ENCODE measurements at regions not wholly inside any gene's neighbourhood (a gene's known extent, or its start where the extent isn't known, plus 50 kb on each side); places are given as distances from the start of the nearest gene placed in this dataset.

GRCh38 chr7:156178857-156179256, 366.6 kb upstream of the SHH start:
- DNase-seq (ENCODE audit: insufficient read length, low spot score) = no peak
- TF ChIP-seq, protein P1, sequence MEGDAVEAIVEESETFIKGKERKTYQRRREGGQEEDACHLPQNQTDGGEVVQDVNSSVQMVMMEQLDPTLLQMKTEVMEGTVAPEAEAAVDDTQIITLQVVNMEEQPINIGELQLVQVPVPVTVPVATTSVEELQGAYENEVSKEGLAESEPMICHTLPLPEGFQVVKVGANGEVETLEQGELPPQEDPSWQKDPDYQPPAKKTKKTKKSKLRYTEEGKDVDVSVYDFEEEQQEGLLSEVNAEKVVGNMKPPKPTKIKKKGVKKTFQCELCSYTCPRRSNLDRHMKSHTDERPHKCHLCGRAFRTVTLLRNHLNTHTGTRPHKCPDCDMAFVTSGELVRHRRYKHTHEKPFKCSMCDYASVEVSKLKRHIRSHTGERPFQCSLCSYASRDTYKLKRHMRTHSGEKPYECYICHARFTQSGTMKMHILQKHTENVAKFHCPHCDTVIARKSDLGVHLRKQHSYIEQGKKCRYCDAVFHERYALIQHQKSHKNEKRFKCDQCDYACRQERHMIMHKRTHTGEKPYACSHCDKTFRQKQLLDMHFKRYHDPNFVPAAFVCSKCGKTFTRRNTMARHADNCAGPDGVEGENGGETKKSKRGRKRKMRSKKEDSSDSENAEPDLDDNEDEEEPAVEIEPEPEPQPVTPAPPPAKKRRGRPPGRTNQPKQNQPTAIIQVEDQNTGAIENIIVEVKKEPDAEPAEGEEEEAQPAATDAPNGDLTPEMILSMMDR (IDR thresholded peaks at IDR 0.05; ENCODE audit: insufficient read depth, missing control alignments) = no peak
- no peak for FAIRE-seq

- TF ChIP-seq, protein P1 (IDR thresholded peaks at IDR 0.05; ENCODE audit: insufficient read depth, missing control alignments) = no peak
- FAIRE-seq (no peak), DNase-seq (ENCODE audit: insufficient read length, low spot score) (no peak)
Observed at GRCh38 chr7:156178214-156178613, 366.0 kb upstream of the SHH start.

- TF ChIP-seq, protein P1 (IDR thresholded peaks at IDR 0.05; ENCODE audit: insufficient read depth, missing control alignments) = no peak
- FAIRE-seq (no peak), DNase-seq (ENCODE audit: insufficient read length, low spot score) (no peak)
Observed at GRCh38 chr7:156177422-156178055, 365.3 kb upstream of the SHH start.

- FAIRE-seq (no peak), DNase-seq (ENCODE audit: insufficient read length, low spot score) (no peak)
- TF ChIP-seq, protein P1 (IDR thresholded peaks at IDR 0.05; ENCODE audit: insufficient read depth, missing control alignments) = no peak
Observed at GRCh38 chr7:156176039-156176438, 363.8 kb upstream of the SHH start.

GRCh38 chr7:156175003-156175402, 362.7 kb upstream of the SHH start:
- no peak for DNase-seq (ENCODE audit: insufficient read length, low spot score)
- TF ChIP-seq, protein P1 (IDR thresholded peaks at IDR 0.05; ENCODE audit: insufficient read depth, missing control alignments) = no peak
- FAIRE-seq = no peak

- DNase-seq (ENCODE audit: insufficient read length, low spot score) (no peak), FAIRE-seq (no peak)
- TF ChIP-seq, protein P1 (IDR thresholded peaks at IDR 0.05; ENCODE audit: insufficient read depth, missing control alignments) = no peak
Observed at GRCh38 chr7:156174428-156174827, 362.2 kb upstream of the SHH start.

DNA sequence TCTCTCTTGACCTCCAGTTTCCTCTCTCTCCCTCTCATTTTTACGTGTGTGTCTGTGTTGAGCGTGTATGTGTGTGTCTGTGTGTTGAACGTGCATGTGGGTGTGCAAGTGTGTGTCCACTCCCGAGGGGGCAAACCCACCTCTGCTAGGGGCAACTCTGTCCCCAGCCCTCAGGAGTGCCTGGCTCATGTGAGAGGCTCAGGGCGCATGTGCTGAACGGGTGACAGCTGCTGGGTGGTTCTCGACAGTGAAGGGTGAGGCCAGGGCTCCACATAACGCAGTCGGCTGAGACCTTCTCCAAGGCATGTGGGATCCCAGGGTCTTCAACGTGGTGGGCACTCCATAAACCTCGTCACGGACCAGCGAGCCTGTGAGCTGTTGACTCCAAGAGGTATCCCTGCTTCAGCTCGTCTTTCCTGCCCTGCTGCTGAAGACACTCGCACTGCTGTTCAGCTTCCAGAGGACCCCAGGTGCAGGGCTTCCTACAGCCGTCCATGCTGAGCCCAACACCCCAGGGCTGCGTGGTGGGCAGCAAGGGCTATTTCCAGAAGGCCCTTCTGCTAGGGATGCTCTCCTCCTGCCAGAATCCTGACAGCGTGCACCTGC, 361.6 kb upstream of the SHH start:
- no peak for DNase-seq (ENCODE audit: insufficient read length, low spot score)
- no peak for FAIRE-seq
- TF ChIP-seq, protein P1 (IDR thresholded peaks at IDR 0.05; ENCODE audit: insufficient read depth, missing control alignments) = no peak

All from D721Med (cell line).